ENCODE measurements at regions not wholly inside any gene's neighbourhood (a gene's known extent, or its start where the extent isn't known, plus 50 kb on each side); places are given as distances from the start of the nearest gene placed in this dataset.

DNA sequence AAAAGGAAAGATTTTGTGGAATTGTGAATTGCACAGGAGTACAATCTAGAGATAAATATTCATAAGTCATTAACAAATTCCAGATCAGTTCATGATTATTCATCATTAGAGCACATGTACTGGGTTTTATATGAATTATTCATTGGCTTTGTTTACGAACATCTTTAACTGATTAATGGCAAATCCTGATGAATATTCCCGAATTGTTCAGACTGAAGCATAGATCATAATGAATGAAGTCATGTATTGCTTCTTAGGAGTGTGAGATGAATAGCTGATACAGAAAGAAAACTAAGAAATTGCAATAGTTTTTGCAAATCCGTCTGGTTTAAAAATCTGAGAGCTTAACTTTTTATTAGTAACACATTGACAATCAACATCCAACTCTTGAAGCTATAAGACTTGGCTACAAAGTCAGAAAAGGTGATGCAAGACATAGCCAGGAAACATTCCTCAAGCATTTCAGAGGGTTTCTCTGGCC, 183.6 kb upstream of the DGKB start:
- TF ChIP-seq GATA2 (IDR thresholded peaks at IDR 0.05; ENCODE audit: low read depth, low read length), result no peak
- TF ChIP-seq GATA3 (IDR thresholded peaks at IDR 0.05; ENCODE audit: low read depth, low read length), result no peak

All from SH-SY5Y (cell line).